GM21786 (cell line): ENCODE measurements at regions not wholly inside any gene's neighbourhood (a gene's known extent, or its start where the extent isn't known, plus 50 kb on each side); places are given as distances from the start of the nearest gene placed in this dataset.
A peak's percentile ranks its signal among the peaks of the same experiment; 100 is the strongest.
"Not testable (repeated sequence)": the region's sequence is repeated elsewhere in the genome, so short reads cannot be mapped to it uniquely, and the experiment has no call there.

Experiments
- ATAC-seq: cut with Tn5 transposase; IDR thresholded peaks from one replicate; pipeline ENCODE4 v1.9.1; 2021; ENCODE audit not compliant: unreplicated experiment

GRCh38 chr5:36462295-36463021 is 143.9 kb upstream of the SLC1A3 start:
- ATAC-seq: no peak

- not testable (repeated sequence) for ATAC-seq
Observed at GRCh38 chr5:36475942-36476341, 130.5 kb upstream of the SLC1A3 start.

GRCh38 chr5:36478646-36479317 is 127.6 kb upstream of the SLC1A3 start:
- no peak for ATAC-seq

GRCh38 chr5:36481454-36482120 is 124.8 kb upstream of the SLC1A3 start:
- no peak for ATAC-seq

DNA sequence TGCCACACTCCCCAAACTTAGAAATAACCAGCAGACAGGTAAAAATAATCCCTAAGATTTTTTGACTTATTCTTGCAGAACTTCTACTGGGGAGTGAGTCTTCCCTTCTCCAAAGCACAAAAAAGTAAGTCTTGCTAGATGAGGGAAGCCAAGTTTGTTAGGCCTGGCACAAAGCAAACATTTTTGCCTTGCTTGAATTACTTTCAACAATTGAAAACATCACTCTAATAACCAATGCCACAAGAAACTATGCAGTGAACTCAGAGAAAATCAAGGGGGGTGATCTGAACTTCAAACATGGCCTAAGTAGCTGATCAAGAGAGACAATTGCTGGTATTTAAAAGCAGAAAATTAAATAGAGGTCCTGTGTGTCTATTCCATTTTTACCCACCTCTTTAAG is 123.6 kb upstream of the SLC1A3 start:
- no peak for ATAC-seq

DNA sequence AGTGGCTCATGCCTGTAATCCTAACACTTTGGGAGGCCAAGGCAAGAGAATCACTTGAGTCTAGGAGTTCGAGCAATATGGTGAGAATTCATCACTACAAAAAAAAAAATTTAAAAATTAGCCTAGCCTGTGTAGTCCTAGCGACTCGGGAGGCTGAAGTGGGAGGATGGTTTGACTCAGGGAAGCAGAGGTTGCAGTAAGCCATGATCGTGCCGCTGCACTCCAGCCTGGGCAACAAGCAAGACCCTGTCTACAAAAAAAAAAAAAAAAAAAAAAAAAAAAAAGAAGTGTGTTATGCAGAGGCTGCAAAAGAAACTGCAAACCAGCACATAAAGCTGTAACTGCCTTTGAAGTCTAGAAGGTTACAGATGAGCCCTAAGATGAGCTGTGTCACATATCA is 116.9 kb upstream of the SLC1A3 start:
- no peak for ATAC-seq

DNA sequence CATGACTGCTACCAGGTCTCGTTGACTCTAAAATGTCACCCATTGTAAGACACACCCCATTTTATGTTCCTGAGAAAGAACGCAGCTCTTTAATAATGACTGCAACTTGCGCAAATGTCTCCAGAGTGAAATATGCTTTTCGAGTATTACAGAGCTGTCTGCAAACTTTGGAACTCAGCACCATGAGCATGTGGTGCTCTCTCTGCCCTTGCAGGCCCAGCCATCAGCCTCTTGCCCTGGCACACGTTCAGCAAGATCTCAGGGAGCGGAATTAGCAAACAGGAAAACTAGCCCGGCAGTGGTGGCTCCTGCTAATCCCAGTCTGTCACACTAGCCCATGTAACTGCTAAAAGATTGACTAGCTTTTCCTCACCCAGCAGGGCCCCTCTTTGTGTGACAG is 114.5 kb upstream of the SLC1A3 start:
- ATAC-seq: no peak

DNA sequence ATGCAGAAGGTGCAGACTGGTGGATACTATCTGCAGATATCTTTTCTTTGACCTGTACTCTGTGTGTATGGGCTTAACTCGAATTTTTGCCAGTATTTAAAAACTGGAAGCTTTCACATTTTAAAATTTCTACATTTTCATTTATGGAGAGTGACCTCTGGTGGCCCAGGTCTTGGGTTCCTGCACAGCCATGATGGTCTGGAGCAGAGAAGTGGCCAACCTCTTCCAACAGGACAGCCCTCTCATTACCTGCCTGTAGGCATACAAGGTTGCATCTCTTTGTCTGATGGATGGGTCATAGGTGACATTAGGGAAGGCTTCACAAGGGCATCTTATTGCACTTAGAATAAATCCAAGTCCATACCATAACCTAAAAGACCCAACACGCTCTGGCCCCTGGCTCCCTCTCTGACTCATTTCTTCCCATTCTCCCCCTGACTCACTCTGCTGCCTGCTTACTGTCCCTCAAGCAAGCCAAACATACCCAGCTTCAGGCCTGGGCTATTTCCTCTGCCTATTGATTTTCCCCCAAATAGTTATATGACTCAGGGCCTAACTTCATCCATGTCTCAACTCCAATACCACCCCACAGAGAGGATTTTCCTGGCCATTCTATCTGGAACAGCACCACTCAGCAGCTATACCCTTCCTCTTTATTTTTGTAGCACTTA is 113.3 kb upstream of the SLC1A3 start:
- no peak for ATAC-seq

DNA sequence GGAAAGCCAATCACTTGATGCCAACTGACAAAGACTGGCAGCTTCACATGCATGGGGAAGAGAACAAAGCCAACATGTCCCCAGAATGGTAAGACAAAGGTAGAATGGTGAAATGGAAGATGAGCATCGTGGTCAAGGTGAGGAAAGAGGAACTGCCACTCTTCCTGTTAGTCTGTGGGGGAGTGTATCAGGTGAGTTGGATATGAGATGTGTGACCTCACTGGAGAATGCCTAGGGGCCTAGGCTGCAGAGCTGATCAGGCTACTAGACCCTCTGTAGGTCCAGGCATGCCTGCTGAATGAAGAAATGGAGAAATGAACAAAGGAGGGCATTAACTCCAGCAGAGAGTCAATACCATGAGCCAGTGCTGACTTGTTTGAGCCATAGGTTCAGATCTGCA is 112.4 kb upstream of the SLC1A3 start:
- ATAC-seq: no peak

DNA sequence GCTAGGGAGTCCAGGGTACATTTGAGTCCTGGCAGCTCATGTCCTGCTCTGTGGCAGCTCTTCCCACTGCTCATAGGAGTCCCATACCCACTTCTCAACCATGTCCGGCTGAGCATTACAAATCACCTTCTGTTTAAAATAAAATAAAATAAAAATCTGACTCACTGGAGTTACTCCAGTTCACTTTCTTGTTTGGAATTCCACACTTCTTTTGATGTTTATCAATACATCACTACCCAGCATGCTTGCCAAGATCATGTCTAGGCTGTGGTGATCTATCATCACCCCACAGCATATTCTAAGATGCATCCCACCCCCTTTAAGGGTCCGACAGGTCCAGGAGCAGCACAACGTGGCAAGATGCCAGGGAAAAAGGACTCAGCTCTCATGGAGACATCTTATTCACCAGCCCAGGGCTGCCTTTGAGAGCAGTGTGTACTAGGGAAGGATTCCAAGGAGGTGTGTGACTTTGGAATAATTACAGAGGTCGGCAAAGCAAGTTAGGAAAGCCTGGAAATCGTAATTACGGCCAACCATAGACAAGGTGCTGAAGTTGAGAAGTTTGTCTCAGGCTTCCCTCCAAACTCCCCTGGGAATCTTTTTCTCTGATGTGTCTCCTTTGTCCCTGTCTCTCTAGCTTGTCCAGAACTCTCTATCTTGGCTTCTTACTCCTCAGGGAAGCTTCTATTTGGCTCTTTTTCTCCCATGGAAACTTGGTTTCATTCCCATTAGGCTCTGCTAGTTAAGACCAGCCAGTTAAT is 111.4 kb upstream of the SLC1A3 start:
- ATAC-seq: no peak

DNA sequence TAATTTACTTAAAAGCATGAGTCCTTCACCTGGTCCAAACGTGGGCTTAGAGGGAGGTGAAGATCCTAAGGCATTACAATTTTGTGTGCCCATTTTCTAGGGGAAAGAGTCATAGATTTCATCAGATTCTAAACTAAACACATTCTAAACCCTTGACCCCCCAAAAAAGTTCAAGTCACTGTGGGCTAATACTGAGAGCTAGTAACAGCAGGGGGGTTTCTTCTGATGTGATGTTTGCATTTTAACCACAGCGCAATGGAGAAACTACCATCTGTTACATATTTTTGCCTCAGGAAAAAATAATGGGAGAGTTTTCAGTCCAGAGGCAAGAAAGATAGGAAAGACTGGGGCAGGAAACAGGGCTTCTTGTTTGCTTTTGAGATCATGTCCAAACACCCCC is 110.8 kb upstream of the SLC1A3 start:
- no peak for ATAC-seq

- ATAC-seq: no peak
Observed at GRCh38 chr5:36496471-36496870, 109.9 kb upstream of the SLC1A3 start.

GRCh38 chr5:36502608-36503007 is 103.8 kb upstream of the SLC1A3 start:
- ATAC-seq: no peak

DNA sequence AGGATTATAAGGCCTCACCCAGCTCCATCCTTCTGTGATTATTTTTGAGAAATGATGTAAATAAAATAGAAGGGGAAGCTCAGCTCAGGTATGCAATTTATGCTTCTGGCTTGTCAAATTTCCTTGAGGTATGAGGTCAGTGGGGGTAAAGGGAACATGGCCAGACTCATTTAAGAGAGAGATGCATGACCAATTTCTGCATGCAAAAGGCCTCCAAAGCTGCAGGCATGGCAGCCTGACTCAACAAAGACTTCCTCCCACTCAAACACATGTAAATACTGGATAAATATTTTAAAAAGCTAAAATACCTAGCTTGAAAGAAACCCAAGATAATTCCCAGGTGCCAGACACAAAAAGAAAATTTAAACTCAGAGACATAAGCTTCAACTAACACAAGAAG is 101.4 kb upstream of the SLC1A3 start:
- ATAC-seq: no peak

DNA sequence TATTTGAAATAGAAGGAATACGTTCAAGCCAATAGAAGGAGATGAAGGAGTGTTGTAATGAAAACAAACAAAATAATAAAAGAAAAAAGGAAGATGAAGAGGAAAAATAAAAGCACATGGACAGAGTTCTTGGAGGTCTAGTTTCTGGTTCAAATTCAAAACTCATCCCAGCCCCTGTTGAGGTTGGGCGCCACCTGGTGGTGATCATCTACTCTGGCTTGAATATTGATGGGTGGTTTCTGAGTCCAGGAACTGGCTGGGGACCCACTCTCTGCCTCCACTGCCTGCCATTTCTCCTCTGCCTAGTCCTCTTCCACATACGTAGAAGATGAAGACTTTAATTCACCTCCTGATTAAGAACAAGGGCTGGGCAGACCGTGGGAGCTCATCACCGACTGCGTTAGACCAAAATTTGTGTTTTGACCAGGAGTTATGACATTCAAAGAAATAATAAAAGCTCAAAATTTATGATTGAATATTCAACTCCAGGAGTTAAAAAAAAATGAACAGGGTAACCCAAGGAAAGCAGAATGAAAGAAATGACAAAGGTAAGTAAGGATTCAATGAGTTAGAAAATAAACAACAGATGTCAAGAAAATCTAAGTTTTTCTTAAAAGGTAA is 99.0 kb upstream of the SLC1A3 start:
- ATAC-seq: peak; percentile 78

GRCh38 chr5:36508331-36508730 is 98.1 kb upstream of the SLC1A3 start:
- not testable (repeated sequence) for ATAC-seq

GRCh38 chr5:36513647-36514046 is 92.8 kb upstream of the SLC1A3 start:
- not testable (repeated sequence) for ATAC-seq

DNA sequence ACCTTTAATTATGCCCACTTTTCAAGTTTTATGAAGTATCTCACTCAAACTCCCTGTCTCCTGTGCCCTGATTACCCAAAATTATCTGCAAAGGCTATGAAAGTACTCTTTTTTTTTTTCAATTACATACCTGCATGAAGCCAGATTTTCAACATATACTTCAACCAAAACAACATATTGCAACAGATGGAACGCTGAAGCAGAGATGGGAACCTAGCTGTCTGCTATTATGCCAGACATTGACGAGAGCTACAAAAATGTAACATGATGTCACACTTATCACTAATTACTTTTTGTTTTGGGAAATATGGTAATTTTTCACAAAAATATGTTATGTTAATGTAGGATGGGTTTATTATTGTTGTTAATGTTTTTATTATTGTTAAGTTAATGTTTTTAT is 86.5 kb upstream of the SLC1A3 start:
- ATAC-seq: no peak

GRCh38 chr5:36521219-36521618 is 85.2 kb upstream of the SLC1A3 start:
- ATAC-seq: no peak
